ENCODE measurements at regions not wholly inside any gene's neighbourhood (a gene's known extent, or its start where the extent isn't known, plus 50 kb on each side); places are given as distances from the start of the nearest gene placed in this dataset.

DNA sequence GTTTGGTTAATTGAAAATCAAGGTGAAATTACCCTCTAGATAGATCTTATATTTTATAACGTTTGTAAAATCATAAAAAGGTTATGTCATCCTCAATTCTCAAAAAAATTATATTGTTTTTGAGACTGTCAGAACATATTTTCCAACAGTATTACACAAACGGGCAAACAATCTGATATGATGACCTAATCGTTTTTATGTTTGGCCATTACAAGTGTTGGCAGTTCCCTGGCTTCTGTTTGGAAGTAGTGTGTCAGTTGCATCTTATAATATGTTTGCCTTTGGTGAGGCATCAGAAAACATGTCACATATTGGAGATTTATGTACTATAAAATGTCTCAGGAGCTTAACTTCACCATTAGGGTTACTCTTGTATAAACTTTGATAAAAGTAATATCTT is 308.1 kb upstream of the EPHA7 start:
- TF ChIP-seq, protein P1, sequence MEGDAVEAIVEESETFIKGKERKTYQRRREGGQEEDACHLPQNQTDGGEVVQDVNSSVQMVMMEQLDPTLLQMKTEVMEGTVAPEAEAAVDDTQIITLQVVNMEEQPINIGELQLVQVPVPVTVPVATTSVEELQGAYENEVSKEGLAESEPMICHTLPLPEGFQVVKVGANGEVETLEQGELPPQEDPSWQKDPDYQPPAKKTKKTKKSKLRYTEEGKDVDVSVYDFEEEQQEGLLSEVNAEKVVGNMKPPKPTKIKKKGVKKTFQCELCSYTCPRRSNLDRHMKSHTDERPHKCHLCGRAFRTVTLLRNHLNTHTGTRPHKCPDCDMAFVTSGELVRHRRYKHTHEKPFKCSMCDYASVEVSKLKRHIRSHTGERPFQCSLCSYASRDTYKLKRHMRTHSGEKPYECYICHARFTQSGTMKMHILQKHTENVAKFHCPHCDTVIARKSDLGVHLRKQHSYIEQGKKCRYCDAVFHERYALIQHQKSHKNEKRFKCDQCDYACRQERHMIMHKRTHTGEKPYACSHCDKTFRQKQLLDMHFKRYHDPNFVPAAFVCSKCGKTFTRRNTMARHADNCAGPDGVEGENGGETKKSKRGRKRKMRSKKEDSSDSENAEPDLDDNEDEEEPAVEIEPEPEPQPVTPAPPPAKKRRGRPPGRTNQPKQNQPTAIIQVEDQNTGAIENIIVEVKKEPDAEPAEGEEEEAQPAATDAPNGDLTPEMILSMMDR (IDR thresholded peaks at IDR 0.05; ENCODE audit: low read depth, low read length): no peak
- H3K4me3 ChIP-seq (ENCODE audit: low read depth, low read length): no peak overlapping the region
- ChIA-PET CTCF (no interaction called here), POLR2A (no interaction called here)
- no peak overlapping the region for H3K27ac ChIP-seq (ENCODE audit: low read depth, low read length)
- no peak for DNase-seq (ENCODE audit: low read depth, low spot score)
- 0 out of 2 replicates have a peak, but pooled peaks cover 4% of the 10 kb centered on the region for H3K9me3 ChIP-seq (ENCODE audit: control insufficient read depth, insufficient read depth, low read length)
- no peaks in the 10 kb centered on the region for H3K27me3 ChIP-seq (ENCODE audit: control insufficient read depth, insufficient read depth, low read length)

DNA sequence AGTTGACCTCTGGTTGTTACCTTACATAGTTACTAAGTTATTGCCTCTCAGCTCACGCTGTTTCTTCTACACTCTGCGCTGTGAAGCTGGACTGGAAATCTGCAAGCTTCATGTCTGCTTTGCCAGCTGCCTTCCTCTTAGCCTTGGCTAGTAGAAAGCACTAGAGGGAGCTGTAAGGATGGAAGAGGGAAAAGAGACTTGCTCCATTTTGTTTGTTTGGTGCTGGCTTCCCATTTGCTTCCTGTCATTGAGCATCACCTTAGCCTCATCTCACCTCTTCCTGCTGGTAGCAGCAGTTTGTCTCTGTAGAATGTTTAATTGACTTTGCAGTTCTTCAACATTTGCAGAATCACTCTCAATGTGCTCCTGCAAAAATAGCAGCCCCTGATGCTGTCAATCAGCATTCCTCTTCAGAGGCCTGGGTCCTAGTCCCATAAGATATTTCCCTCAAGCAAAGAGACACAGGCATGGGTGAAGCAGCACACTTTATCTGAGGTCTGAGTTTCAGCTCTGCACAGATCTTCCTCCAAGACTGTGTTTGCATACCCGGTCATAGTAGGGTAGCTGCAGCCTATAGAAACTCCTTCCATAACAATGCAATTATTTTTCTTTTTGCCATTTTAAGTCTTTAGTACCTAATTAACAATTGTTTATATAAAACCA is 302.2 kb upstream of the EPHA7 start:
- Histone ChIP-seq H3K27me3 (ENCODE audit: control insufficient read depth, insufficient read depth, low read length) (no peaks in the 10 kb centered on the region), H3K27ac (ENCODE audit: low read depth, low read length) (no peak overlapping the region), H3K4me3 (ENCODE audit: low read depth, low read length) (no peak overlapping the region), H3K9me3 (ENCODE audit: control insufficient read depth, insufficient read depth, low read length) (0 out of 2 replicates have a peak, but pooled peaks cover 4% of the 10 kb centered on the region)
- no peak for DNase-seq (ENCODE audit: low read depth, low spot score)
- CTCF ChIA-PET: no interaction called here
- TF ChIP-seq, protein P1 (IDR thresholded peaks at IDR 0.05; ENCODE audit: low read depth, low read length): no peak
- POLR2A ChIA-PET: no interaction called here

DNA sequence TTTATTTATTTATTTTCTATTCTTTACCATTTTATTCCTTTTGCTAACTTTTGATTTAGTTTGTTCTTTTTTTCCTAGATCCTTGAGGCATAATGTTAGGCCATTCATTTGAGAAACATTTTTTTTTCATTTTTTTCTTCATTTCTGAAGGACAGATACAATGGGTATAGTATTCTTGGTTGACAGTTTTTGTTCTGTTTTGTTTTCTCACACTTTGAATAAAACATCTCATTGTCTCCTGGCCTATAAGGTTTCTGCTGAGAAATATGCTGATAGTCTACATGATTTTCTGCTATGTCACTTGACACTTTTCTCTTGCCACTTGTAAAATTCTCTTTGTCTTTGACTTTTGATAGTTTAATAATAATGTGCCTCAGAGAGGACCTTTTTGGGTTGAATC is 294.6 kb upstream of the EPHA7 start:
- TF ChIP-seq, protein P1 (IDR thresholded peaks at IDR 0.05; ENCODE audit: low read depth, low read length): no peak
- Histone ChIP-seq H3K27me3 (ENCODE audit: control insufficient read depth, insufficient read depth, low read length) (no peaks in the 10 kb centered on the region), H3K27ac (ENCODE audit: low read depth, low read length) (no peak overlapping the region), H3K9me3 (ENCODE audit: control insufficient read depth, insufficient read depth, low read length) (peaks cover 12% of the 10 kb centered on the region), H3K4me3 (ENCODE audit: low read depth, low read length) (no peak overlapping the region)
- POLR2A ChIA-PET: no interaction called here
- CTCF ChIA-PET: no interaction called here
- DNase-seq (ENCODE audit: low read depth, low spot score): no peak

DNA sequence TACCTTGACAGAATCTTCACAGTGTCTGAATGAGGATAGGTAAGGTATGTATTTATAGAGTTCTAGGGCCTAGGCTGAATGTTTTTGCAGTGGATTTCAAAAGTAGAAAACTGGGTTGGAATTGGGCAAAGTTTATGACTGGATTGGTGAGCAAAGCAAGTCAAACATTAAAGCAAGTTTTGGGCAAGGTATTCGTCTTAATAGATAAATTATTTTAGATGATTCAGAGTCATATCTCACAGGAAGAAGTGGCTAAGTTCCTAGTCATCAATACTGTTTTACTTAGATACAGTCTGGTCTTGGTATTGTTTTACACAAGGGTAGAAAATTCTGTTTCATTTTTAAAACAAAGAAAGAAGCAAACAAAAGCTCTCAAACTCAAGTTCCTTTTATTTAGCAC is 284.1 kb upstream of the EPHA7 start:
- Histone ChIP-seq H3K4me3 (ENCODE audit: low read depth, low read length) (no peak overlapping the region), H3K27ac (ENCODE audit: low read depth, low read length) (no peak overlapping the region), H3K9me3 (ENCODE audit: control insufficient read depth, insufficient read depth, low read length) (peaks cover 7% of the 10 kb centered on the region; the same call in 1 of the 2 replicates), H3K27me3 (ENCODE audit: control insufficient read depth, insufficient read depth, low read length) (no peaks in the 10 kb centered on the region)
- ChIA-PET POLR2A (no interaction called here), CTCF (no interaction called here)
- TF ChIP-seq, protein P1 (IDR thresholded peaks at IDR 0.05; ENCODE audit: low read depth, low read length): no peak
- DNase-seq (ENCODE audit: low read depth, low spot score): no peak

DNA sequence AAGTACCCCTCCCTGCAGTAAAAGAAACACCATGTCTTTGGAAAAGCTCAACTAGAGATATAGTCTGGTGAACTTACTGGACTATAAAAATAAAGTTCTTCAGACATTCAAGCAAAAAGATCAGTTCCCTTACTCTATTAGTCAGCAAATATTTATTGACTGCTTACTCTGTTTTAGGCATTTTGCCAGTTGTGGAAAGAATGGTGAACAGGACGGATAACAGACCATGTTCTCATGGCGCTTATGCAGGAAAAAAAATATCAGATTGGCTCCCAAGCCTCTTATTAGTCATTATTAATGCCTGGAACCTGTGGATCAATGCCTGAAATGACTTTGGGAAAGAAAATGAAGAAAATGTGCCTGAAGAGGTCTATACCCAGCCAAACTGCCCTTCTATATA is 282.2 kb upstream of the EPHA7 start:
- no peak overlapping the region for H3K4me3 ChIP-seq (ENCODE audit: low read depth, low read length)
- no peak overlapping the region for H3K27ac ChIP-seq (ENCODE audit: low read depth, low read length)
- POLR2A ChIA-PET: no interaction called here
- CTCF ChIA-PET: no interaction called here
- TF ChIP-seq, protein P1 (IDR thresholded peaks at IDR 0.05; ENCODE audit: low read depth, low read length): no peak
- DNase-seq (ENCODE audit: low read depth, low spot score): no peak
- no peaks in the 10 kb centered on the region for H3K27me3 ChIP-seq (ENCODE audit: control insufficient read depth, insufficient read depth, low read length)
- H3K9me3 ChIP-seq (ENCODE audit: control insufficient read depth, insufficient read depth, low read length): no peaks in the 10 kb centered on the region
